NCI-H187 treated with DMSO at 0.1 percent for 48 hours (cell line): ENCODE measurements at regions not wholly inside any gene's neighbourhood (a gene's known extent, or its start where the extent isn't known, plus 50 kb on each side); places are given as distances from the start of the nearest gene placed in this dataset.

Experiments used
- DNase-seq: peaks from one replicate; lab custom pipeline; 2025; lab: John Stamatoyannopoulos, UW

GRCh38 chr5:51449026-51449425, 65.8 kb downstream of the ISL1 start:
- no peak for DNase-seq

- DNase-seq: no peak
Measured at GRCh38 chr5:51452562-51452961, 69.3 kb downstream of the ISL1 start.

- no peak for DNase-seq
Measured at GRCh38 chr5:51465165-51465564, 81.9 kb downstream of the ISL1 start.

GRCh38 chr5:51466214-51466613, 83.0 kb downstream of the ISL1 start:
- DNase-seq: no peak

GRCh38 chr5:51468196-51468595, 84.9 kb downstream of the ISL1 start:
- no peak for DNase-seq

GRCh38 chr5:51471630-51472029, 88.4 kb downstream of the ISL1 start:
- no peak for DNase-seq

- no peak for DNase-seq
Measured at GRCh38 chr5:51472472-51472871, 89.2 kb downstream of the ISL1 start.

- no peak for DNase-seq
Measured at GRCh38 chr5:51475628-51476027, 92.4 kb downstream of the ISL1 start.

GRCh38 chr5:51476431-51476830, 93.2 kb downstream of the ISL1 start:
- DNase-seq: no peak

GRCh38 chr5:51479840-51480239, 96.6 kb downstream of the ISL1 start:
- DNase-seq: no peak

GRCh38 chr5:51484326-51484725, 101.1 kb downstream of the ISL1 start:
- no peak for DNase-seq

- no peak for DNase-seq
Measured at GRCh38 chr5:51486158-51486557, 102.9 kb downstream of the ISL1 start.

- no peak for DNase-seq
Measured at GRCh38 chr5:51487952-51488351, 104.7 kb downstream of the ISL1 start.

- DNase-seq: no peak
Measured at GRCh38 chr5:51488803-51489642, 105.8 kb downstream of the ISL1 start.

- no peak for DNase-seq
Measured at GRCh38 chr5:51494821-51495220, 111.6 kb downstream of the ISL1 start.

GRCh38 chr5:51495672-51496071, 112.4 kb downstream of the ISL1 start:
- DNase-seq: no peak

GRCh38 chr5:51517838-51518237, 134.6 kb downstream of the ISL1 start:
- no peak for DNase-seq

- no peak for DNase-seq
Measured at GRCh38 chr5:51518607-51519006, 135.4 kb downstream of the ISL1 start.

GRCh38 chr5:51521583-51521982, 138.3 kb downstream of the ISL1 start:
- DNase-seq: no peak

- DNase-seq: no peak
Measured at GRCh38 chr5:51539232-51539631, 156.0 kb downstream of the ISL1 start.

GRCh38 chr5:51544031-51544785, 161.0 kb downstream of the ISL1 start:
- DNase-seq: no peak

GRCh38 chr5:51556833-51557232, 173.6 kb downstream of the ISL1 start:
- no peak for DNase-seq

GRCh38 chr5:51558682-51559081, 175.4 kb downstream of the ISL1 start:
- no peak for DNase-seq
